ENCODE measurements at regions not wholly inside any gene's neighbourhood (a gene's known extent, or its start where the extent isn't known, plus 50 kb on each side); places are given as distances from the start of the nearest gene placed in this dataset.

DNA sequence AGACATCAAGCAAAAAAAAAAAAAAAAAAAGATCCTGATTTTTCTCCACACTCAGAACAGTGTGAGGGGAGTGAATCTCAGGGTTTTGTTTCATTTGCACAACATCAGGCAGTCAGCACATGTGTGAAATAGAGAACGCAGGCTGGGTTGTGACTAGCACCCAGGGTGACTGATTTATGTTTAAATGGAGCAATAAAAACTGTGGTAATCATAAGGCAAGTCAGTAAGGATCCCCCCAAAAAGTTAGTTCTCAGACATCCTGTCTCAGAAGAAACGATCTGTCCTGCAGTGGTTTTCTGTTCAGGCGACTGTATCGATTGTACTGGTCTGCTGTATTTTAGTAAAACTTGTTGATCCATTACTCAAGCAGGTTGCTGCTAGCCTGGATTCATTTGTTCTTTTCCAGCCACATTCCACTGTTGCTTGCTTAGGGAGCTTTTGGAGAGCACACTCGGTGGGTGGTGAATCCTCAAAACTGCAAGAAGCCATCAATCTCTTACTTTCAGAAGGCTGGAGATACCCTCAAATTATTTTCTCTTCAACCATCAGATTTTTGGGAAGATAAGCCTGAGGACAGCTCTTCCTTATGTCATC, 107.1 kb downstream of the DACT1 start:
- TF ChIP-seq, protein P1, sequence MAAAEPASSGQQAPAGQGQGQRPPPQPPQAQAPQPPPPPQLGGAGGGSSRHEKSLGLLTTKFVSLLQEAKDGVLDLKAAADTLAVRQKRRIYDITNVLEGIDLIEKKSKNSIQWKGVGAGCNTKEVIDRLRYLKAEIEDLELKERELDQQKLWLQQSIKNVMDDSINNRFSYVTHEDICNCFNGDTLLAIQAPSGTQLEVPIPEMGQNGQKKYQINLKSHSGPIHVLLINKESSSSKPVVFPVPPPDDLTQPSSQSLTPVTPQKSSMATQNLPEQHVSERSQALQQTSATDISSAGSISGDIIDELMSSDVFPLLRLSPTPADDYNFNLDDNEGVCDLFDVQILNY (CRISPR knock-in tag; IDR thresholded peaks at IDR 0.05): no peak
- TF ChIP-seq, protein P2, sequence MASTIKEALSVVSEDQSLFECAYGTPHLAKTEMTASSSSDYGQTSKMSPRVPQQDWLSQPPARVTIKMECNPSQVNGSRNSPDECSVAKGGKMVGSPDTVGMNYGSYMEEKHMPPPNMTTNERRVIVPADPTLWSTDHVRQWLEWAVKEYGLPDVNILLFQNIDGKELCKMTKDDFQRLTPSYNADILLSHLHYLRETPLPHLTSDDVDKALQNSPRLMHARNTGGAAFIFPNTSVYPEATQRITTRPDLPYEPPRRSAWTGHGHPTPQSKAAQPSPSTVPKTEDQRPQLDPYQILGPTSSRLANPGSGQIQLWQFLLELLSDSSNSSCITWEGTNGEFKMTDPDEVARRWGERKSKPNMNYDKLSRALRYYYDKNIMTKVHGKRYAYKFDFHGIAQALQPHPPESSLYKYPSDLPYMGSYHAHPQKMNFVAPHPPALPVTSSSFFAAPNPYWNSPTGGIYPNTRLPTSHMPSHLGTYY (CRISPR knock-in tag; IDR thresholded peaks at IDR 0.05): no peak
- TF ChIP-seq SP1 (CRISPR knock-in tag; conservative IDR thresholded peaks at IDR 0.05) (no peak), ZNF423 (CRISPR knock-in tag; IDR thresholded peaks at IDR 0.05) (no peak), ZNF671 (CRISPR knock-in tag; IDR thresholded peaks at IDR 0.05) (no peak), ATF1 (CRISPR knock-in tag; IDR thresholded peaks at IDR 0.05) (no peak), TEAD1 (CRISPR knock-in tag; IDR thresholded peaks at IDR 0.05) (no peak), PRRX2 (CRISPR knock-in tag; IDR thresholded peaks at IDR 0.05) (no peak), EMX1 (CRISPR knock-in tag; IDR thresholded peaks at IDR 0.05) (no peak), HMGA2 (CRISPR knock-in tag; IDR thresholded peaks at IDR 0.05) (no peak), ZNF396 (CRISPR knock-in tag; IDR thresholded peaks at IDR 0.05; ENCODE audit: borderline replicate concordance) (no peak)
- TF ChIP-seq, protein P3, sequence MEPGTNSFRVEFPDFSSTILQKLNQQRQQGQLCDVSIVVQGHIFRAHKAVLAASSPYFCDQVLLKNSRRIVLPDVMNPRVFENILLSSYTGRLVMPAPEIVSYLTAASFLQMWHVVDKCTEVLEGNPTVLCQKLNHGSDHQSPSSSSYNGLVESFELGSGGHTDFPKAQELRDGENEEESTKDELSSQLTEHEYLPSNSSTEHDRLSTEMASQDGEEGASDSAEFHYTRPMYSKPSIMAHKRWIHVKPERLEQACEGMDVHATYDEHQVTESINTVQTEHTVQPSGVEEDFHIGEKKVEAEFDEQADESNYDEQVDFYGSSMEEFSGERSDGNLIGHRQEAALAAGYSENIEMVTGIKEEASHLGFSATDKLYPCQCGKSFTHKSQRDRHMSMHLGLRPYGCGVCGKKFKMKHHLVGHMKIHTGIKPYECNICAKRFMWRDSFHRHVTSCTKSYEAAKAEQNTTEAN (CRISPR knock-in tag; IDR thresholded peaks at IDR 0.05): no peak
- TF ChIP-seq, protein P4, sequence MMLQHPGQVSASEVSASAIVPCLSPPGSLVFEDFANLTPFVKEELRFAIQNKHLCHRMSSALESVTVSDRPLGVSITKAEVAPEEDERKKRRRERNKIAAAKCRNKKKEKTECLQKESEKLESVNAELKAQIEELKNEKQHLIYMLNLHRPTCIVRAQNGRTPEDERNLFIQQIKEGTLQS (CRISPR knock-in tag; conservative IDR thresholded peaks at IDR 0.05): no peak
- TF ChIP-seq, protein P5, sequence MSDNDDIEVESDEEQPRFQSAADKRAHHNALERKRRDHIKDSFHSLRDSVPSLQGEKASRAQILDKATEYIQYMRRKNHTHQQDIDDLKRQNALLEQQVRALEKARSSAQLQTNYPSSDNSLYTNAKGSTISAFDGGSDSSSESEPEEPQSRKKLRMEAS (CRISPR knock-in tag; IDR thresholded peaks at IDR 0.05): no peak
- Mint-ChIP-seq H3K4me1 (no peaks in the 10 kb centered on the region), H3K27me3 (ENCODE audit: low read depth) (no peaks in the 10 kb centered on the region), H3K4me3 (no peak overlapping the region), H3K9me3 (no peaks in the 10 kb centered on the region), H3K36me3 (no peaks in the 10 kb centered on the region), H3K27ac (no peak overlapping the region)
- ATAC-seq (no peak), DNase-seq (ENCODE audit: low spot score) (no peak)
- CTCF ChIA-PET: interaction anchor here (1.2 kb wide), 1 partner anchor 11 kb away, joined by 3 read pairs; no protein-coding TSS in a partner anchor
- POLR2A ChIA-PET: interaction anchor here (0.6 kb wide), 1 partner anchor 584 kb away, joined by 10 read pairs; no protein-coding TSS in a partner anchor

DNA sequence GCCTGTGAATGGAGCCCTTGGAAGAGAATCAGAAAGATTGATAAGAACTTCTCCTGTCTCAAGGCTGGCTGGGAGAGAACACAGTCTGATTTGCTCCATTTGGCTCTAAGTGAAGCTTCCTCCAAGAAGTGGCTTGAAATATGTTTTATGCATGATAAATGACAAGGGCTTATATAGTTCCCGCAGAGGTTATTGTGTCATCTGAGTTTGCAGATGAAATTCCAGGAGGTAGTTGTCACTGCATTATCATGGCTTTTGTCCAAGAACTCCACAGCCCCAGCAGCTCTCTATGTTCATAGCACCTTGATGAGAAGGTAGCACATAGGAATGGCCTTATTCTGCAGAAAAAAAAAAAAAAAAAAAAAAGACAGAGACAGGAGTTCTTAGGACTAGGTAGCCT, 108.5 kb downstream of the DACT1 start:
- ATAC-seq: no peak
- no peak for TF ChIP-seq SMAD4 (CRISPR knock-in tag; IDR thresholded peaks at IDR 0.05)
- TF ChIP-seq IRF2 (CRISPR knock-in tag; IDR thresholded peaks at IDR 0.05; ENCODE audit: borderline replicate concordance, low read depth): no peak
- TF ChIP-seq TCF7 (CRISPR knock-in tag; IDR thresholded peaks at IDR 0.05; ENCODE audit: low read depth): no peak
- TF ChIP-seq CBFB (CRISPR knock-in tag; IDR thresholded peaks at IDR 0.05; ENCODE audit: low read depth): no peak
- TF ChIP-seq MYBL2 (CRISPR knock-in tag; IDR thresholded peaks at IDR 0.05): no peak
- no peak for DNase-seq (ENCODE audit: low spot score)
- H3K9me3 Mint-ChIP-seq: no peaks in the 10 kb centered on the region
- CTCF ChIA-PET: no interaction called here
- POLR2A ChIA-PET: no interaction called here
- H3K36me3 Mint-ChIP-seq: no peaks in the 10 kb centered on the region
- no peaks in the 10 kb centered on the region for H3K27me3 Mint-ChIP-seq (ENCODE audit: low read depth)
- H3K4me1 Mint-ChIP-seq: no peaks in the 10 kb centered on the region
- no peak overlapping the region for H3K4me3 Mint-ChIP-seq
- H3K27ac Mint-ChIP-seq: no peak overlapping the region

DNA sequence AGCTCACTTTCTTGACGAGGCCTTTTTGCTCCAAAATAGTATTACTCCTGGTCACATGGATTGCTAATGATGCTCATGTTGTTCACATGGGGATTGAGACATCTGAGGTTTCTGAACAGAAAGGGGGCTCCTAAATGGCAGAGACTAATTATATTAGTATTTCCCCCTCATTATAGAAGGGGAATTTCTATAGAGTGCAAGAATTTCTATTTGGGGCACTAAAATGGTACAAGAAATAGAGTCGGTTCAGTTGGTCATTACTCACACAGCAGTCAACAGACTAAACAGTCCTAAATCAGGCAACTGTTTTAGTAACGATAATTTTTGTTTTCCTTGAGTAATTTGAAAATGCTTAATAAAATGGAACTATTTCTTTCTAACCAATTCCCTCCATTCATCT, 108.9 kb downstream of the DACT1 start:
- TF ChIP-seq, protein P6, sequence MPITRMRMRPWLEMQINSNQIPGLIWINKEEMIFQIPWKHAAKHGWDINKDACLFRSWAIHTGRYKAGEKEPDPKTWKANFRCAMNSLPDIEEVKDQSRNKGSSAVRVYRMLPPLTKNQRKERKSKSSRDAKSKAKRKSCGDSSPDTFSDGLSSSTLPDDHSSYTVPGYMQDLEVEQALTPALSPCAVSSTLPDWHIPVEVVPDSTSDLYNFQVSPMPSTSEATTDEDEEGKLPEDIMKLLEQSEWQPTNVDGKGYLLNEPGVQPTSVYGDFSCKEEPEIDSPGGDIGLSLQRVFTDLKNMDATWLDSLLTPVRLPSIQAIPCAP (CRISPR knock-in tag; IDR thresholded peaks at IDR 0.05): no peak
- TF ChIP-seq FOXJ3 (CRISPR knock-in tag; IDR thresholded peaks at IDR 0.05; ENCODE audit: borderline replicate concordance) (no peak), ZNF423 (CRISPR knock-in tag; IDR thresholded peaks at IDR 0.05) (no peak), ZNF121 (CRISPR knock-in tag; IDR thresholded peaks at IDR 0.05) (no peak), SOX15 (CRISPR knock-in tag; IDR thresholded peaks at IDR 0.05) (no peak)
- TF ChIP-seq, protein P7, sequence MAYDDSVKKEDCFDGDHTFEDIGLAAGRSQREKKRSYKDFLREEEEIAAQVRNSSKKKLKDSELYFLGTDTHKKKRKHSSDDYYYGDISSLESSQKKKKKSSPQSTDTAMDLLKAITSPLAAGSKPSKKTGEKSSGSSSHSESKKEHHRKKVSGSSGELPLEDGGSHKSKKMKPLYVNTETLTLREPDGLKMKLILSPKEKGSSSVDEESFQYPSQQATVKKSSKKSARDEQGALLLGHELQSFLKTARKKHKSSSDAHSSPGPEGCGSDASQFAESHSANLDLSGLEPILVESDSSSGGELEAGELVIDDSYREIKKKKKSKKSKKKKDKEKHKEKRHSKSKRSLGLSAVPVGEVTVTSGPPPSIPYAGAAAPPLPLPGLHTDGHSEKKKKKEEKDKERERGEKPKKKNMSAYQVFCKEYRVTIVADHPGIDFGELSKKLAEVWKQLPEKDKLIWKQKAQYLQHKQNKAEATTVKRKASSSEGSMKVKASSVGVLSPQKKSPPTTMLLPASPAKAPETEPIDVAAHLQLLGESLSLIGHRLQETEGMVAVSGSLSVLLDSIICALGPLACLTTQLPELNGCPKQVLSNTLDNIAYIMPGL (CRISPR knock-in tag; IDR thresholded peaks at IDR 0.05): no peak
- DNase-seq (ENCODE audit: low spot score) (no peak), ATAC-seq (no peak)
- no peaks in the 10 kb centered on the region for H3K36me3 Mint-ChIP-seq
- POLR2A ChIA-PET: no interaction called here
- CTCF ChIA-PET: no interaction called here
- H3K27me3 Mint-ChIP-seq (ENCODE audit: low read depth): no peaks in the 10 kb centered on the region
- H3K4me3 Mint-ChIP-seq: no peak overlapping the region
- H3K4me1 Mint-ChIP-seq: no peaks in the 10 kb centered on the region
- H3K27ac Mint-ChIP-seq: no peak overlapping the region
- H3K9me3 Mint-ChIP-seq: no peaks in the 10 kb centered on the region
